Germinal center (tissue), 1 donor: ENCODE measurements at regions not wholly inside any gene's neighbourhood (a gene's known extent, or its start where the extent isn't known, plus 50 kb on each side); places are given as distances from the start of the nearest gene placed in this dataset.

Experiments
- DNase-seq: peaks from one replicate; pipeline ENCODE4 v3.0.0; 2012; ENCODE audit warnings: mixed read lengths, low spot score

DNA sequence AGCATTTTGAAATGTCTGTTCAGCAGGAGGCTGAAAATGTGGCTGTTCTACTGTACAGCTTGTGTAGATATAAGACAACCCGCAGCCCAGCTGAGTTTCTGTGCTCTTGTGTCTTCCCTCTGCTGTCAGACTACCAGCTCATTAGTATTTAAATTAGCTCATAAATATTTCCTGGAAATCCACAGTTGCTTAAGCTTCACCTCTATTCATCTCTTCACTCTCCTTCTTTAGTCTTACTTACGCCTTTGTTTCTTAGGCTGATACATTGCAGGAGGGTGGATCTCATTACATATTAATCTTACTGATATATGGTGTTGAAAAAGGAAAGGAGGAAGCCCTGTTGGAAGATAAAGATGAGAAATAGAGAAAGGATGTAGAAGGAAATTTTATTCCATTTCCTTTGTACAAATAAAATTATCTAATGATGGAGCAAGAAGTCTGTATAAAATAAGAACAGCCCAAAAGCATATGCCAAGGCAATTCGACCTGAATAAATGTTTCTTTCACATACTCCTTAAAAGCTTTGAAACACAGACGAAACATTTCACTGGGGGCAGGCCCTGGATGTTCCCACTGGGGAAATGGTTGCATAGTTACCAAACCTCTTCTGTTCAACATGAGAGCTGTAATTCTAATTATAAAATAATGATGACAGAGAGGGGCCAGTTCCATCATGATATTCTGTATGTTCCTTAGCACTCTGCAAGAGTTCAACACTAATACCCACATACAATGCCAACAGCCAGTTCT lies 111.8 kb upstream of the APC start:
- DNase-seq: no peak

DNA sequence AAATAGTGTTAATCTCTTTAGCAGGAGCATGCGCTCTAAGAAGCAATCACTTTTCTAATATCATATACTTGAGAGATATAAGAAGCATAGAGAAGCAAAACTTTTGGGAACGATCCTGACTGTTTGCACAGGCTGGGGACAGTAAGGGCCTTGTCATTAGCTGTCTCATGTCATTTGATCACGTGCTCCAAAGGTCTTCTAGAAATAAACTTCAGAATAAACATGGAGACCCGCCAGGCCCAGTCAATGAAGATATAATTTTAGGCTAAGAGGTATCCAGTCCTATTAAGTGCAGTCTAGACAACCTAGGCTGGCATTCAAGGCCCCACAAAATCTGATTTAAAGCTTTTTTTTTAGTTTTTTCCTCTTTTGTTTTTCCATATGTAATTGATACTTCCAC lies 111.0 kb upstream of the APC start:
- no peak for DNase-seq

DNA sequence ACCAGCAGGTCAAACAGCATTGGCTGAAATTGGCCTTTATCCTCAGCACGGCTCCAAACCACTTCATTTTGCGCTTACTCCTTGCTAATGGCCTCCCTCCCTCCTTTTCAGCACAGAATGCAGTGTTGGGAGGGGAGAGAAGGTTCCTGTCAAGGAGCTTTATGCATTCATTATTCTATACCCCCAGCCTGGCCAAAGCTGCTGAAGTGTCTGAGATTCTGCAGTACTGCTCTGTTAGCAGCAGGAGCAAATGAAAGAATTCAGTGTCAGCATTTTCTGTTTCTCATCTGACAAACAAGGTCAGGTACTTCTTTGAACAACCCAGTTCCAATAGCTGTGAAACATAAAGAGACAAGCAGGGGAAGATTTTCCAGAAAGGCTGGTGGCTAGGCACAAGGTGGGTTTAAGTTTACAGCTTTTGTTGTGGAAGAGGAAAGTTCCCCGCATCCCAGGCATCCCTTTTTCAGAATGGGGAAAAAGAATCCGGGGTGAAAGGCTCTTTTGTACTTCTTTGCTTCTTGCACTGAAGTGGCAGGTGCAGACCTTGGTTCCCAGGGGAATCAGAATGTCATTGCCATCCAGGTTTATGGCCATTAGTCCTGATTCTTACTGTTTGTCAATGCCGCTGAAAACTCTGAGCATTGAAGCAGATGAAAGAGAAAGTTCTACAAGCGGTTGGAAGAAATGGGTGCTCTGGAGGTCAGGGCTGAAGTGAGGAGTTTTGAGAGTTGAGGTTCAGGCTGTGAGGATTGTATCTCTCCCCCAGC lies 109.3 kb upstream of the APC start:
- DNase-seq: no peak

DNA sequence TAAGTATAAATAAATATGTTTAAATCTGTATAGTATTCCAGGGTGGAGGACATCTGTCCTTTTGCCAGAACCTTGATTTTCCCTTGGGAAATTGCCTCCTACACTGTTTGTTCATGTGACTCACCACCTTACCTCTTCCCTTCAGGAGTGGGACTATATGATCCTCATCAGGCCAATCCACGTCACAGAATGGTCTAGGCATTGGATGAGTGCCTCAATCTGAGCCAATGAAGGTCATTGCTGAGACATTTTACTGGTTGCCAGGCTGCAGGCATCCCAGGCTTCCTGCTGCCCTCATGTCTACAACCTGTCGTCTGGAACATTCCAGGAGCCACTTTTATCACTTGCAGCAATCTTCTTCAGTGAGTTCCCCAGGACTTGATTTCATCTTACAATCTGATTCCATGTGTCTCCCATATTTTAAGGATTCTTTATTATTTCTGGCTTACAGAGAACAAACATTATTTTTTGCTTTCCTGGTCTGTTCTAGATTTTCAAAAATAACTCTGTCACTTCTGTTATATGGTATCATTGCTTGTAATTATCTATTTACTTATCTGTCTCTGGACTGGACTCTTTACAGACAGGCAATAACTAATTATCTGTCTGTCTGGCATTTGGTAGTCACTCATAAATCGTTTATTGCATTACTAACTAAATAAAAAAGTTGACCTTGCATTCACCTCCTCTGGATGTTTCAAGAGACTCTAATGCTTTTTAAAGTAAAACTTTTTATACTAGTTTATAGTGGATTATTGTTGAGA lies 107.3 kb upstream of the APC start:
- no peak for DNase-seq

DNA sequence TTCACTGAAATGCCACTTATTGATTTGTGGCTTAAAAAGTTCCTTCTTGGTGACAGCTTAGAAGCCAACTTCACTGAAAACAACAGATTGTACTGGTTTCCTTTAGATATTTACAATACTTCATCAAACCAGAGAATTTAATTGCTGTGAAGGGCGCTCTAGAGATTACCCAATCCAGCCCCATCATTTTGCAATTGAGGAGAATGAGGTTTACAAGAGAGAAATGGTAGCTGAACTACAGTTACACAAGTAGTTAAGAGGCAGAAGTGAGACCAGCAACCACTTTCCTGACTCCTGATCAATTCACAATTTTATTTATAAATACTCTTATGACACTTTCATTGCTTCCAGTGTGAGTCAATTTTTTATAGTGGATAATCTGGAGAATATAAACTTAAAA lies 103.5 kb upstream of the APC start:
- DNase-seq: no peak

DNA sequence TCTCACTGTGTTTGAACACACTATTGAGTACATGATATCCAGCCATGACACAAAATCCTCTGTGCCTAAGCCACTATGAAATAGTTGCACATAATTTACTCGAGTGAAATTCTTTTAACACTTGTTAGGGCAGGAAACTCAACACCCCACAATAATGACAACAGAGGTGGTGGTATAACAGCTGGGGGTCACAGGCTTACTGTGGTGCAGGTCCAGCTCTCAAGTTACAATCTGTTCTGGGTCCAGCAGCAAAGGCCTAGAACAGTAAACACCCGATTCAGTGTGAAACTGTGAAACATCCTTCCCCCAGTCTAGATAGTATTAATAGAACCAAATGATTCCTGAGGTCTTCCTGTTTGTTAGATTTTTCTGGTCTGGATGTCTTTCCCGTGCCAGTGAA lies 102.9 kb upstream of the APC start:
- no peak for DNase-seq

DNA sequence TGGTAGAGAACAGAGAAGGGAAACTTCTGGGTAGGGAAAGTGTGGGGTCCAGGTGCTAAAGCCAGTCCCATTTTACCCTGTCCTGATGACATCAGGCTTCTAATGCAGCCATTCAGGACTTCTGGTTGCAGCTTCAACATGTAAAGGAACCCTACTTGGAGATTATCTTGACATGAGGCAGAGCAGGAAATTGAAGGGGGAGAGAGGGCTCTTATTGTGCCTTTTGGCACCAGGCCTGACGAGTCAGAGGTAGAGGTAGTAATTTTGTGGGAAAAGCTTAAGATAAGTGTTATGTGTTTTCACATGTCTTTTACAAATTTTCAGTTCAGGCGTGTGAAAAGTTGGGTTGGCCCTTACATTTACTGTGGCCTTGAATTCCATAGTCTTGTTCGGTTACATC lies 102.4 kb upstream of the APC start:
- DNase-seq: no peak

DNA sequence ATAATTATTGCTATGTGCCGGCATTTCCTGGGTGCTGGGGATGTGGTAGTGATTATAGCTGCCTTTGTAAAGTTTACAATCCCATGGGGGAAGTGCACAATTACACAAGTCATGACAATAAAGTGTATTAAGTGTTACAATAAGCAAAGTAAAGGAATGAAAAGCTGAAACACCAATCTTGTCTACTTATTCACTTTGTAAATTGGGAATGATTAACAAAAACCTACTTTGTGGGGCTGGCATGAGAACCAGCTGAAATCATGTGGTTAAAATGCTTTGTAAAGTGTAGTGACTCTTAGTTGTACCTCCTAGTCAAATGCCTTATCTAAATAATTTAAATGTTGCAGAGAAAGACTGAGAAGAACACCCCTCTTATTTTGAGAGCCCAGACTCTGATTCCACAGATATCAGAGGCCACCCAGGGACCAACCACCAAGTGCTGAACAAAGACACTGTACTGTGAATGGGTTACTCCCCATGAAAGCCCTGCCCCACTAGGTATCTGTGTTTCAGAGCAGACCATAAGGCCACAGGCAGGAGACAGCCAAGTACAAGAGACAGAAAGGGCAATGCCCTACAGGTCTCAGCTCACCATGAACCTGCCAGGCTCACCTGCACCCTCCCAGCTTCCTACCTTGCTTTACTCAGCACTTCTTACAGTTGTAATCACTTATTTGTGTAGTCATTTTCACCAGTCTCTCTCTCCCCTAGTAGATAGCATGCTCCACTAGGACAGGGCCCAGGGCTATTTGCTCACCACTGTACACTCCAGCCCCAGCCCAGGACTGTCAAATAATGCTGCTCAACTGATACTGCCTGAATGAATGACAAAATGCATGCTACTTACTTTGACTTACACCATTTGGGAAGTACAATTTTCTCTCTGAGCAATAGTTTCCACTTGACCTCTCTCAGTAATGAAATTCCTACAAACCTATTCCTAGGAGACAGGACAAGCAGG lies 101.6 kb upstream of the APC start:
- no peak for DNase-seq

DNA sequence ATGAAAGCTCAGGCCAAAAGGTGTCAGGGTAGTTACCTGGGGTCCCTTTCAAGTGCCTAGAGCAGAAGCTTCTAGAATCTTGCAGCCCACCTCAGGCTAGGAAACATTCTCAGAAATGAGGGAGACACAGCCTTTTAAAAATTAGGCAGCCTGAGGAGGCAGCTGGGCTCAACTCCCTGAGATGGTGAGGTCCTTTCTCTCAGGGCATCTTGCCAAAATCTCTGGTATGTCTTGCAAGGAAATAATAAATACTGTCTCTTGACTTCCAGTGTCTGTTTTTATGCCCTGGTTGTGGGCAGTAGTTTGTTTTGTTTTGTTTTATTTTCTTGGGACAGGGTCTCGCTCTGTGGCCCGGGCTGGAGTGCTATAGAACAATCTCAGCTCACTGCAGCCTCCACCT lies 100.9 kb upstream of the APC start:
- no peak for DNase-seq

DNA sequence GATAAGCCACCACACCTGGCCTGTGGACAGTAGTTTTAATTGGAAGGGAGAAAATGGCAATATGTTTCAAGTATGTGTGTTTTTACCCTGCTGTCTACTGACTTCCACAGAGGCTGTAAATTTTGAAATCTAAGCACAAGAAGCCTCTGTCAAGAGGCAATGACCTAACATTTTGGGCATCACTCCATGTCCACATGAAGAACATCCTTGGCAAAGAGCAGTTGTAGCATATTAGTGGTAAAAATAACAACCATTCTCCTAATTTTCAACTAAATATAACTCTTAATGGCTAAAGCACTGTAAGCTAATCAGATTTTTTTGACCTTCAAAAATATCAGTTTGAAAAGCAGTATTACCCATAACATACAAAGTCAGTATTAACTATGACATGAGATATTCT lies 100.3 kb upstream of the APC start:
- no peak for DNase-seq

DNA sequence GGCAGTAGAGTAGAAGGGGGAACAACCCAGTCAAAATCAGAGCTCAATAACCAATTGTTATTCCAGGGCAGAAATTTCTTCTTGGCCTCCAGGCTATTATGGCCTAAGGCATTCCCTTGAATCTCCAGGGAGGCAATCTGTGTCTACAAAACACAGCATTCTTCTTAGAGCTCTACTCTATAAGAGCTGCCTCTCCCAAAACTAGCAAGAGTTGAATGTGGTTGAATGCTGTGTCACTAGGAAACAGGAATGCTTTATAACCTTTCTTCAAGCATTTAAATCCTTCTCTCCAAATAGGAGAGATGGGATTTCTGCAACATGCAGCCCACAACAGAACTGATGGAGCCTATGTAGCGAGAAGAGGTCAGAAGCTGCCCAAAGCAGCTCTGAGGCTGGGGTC lies 97.1 kb upstream of the APC start:
- DNase-seq: no peak

DNA sequence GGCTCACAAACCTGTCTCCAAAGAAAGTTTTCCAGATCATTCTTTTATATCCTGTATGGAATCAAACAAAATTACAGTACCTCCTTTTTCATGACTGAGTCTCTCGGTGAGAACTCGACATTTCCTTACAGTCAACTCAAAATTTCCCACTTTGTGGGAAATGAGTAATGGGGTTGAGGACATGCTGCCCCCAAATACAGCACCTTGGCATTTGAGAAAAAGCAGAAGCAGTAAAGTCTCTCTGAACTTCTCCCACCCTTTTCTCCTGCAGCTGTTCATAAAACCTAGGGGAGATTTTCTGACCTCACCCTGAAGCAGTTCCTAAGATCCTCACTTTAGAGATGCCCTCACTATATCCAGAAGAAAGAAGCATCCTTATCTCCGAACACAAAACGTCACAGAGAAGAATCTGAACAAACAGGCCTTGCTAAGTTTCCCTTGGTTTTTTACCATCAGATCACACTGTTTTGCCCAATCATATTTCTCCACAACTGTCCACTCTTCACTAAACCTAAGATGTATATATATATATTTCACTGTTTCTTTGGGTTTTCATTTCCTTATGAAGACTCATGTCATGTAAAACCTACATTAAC lies 96.1 kb upstream of the APC start:
- no peak for DNase-seq

DNA sequence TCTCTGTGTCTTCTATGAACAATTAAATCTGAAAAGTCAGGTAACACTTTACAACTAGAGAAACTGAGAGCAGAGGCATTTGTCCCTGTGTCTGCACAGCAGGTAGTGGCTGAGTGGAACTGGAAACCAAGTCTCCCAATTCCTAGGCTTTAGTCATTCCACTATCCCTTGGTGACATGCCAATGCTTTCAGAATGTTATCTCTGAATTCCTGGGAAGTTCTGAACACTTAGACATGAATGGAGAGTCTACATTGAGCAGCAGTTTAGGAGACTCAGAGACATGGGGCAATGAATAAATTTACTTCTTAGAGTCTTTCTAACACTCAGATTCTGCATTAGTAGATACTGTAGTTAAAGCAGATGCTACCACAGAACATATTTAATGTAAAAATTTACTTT lies 94.8 kb upstream of the APC start:
- no peak for DNase-seq

DNA sequence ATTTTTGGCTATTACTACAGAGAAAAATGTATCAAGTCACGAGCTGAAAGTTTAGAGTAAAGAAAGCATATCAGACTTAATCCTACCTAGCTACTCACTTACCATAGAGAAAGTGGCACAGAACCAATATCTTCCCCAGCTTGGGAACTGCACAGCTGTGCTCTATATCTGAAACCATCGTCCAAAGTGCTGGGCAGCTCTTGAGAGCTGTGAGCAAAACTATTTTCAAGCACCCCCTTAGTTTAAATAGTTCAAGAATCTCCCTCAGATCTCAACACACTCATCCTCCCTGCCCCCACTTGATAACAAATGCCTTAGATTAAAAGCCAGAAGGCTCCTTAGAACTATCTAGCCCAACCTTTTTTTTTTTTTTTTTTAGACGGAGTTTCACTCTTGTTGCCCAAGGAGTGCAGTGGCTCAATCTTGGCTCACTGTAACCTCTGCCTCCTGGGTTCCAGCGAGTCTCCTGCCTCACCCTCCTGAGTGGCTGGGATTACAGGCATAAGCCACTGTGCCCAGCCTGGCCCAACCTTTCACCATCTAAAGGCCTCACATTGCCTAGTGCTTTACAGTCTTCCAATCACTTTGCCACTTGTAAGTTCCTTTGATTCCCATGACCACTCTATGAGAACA lies 94.2 kb upstream of the APC start:
- no peak for DNase-seq

DNA sequence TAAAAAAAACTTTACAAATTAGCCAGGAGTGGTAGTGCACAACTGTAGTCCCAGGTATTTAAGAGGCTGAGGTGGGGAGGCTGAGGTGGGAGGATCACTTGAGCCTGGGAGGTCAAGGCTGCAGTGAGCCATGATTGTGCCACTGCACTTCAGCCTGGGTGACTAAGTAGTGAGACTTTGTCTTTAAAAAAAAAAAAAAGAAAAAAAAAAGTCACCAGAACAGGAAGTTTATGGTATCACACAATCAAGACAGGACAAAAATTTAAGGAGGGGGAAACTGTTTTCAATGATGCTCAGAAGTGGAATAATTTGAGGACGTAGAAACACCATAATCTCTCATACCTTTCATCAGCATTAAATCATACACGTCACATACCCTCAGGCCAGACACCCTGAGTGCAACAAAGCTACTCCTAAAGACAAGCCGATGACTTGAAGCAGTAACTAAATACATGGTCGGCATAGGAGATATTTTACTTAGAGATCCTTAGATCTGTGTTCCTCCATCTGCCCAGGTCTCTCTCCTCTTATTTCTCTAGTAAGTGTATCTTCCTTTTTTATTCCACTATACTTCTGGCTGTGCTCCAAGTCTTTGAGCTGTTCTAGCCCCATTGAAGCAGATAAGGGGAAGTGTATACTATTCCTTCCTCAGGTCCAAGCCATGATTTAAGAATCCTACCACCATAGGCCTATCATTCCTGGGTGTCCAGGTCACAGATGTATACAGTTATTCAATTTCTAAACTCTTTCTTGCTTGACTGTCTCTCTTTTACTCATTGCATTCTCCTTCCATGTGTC lies 91.3 kb upstream of the APC start:
- no peak for DNase-seq

DNA sequence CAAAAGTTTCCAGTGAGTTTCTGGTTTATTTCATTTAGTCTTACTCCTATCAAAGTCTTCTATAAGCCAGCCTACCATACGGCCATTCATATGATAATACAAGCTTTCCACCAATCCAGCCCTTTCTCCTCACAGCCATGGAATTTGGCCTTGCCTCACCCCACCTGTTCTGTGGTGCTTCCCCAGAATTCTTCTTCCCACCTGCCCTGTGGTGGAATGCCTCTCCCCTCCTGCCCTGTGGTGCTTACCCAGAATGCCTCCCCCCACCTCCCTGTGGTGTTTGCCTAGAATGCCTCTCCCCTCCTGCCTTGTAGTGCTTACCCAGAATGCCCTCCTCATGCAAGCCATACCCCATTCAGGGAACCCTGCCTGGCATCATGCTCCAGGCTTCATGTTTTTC lies 90.3 kb upstream of the APC start:
- no peak for DNase-seq

DNA sequence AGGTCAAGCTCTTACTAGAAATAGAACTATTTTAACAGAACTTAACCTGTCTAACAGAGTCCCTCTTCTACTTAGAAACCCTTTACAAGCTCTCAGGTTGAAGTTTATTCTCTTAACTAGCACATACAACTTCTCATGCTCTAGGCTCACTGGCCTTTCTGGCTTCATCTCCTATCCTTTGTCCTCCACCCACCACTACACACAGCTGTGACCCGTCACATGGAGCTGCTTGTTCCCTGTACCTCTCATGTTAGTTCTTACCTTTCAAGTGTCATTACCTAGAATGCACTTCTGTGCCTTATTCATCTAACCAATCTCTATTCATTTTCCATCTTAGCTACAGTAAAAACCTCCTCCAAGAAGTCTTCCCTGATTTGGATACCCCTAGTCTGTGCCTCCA lies 89.4 kb upstream of the APC start:
- no peak for DNase-seq

DNA sequence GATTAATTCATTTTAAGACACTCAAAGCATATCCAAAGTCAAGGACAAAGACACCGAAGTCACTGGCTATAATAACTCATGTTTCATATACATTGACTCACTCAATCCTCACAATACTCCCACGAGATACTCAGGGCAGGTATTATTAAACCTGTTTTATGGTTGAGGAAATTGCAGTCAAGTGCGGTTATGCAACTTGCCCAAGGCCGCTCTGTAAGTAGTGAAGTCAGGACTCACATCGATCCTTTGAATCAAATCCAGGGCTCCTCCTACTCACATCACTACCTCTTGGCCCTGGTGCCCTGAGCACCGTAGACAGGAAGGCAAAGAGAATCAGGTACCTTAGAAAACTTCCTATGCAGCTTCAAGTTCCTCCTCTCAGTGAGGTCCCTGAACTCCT lies 87.8 kb upstream of the APC start:
- no peak for DNase-seq

DNA sequence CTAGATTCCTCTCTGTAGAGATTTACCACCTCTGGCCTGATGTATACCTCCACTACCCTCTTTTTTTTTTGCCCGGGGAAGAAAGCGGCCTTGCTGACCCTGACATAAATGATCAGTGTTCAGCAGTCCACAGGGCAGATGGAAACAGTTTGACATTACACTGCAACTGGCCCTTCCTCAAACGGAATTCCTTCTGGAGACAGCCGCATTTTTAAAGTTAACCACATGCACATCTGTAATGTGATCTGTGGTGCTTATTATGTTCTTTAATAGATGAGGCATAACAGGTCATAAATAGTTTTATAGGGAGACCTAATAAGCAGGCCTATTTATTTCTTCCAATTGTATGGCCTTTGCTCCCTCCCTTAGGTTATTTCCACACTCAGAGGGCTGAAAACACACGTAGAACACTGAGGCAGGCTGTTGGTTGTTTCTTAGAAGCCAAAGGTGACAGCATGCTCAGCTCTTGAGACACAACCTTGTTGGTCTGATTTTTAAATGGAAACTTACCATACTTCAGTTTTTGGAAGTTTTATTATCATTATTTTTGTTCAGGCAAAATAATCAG lies 84.0 kb upstream of the APC start:
- no peak for DNase-seq

DNA sequence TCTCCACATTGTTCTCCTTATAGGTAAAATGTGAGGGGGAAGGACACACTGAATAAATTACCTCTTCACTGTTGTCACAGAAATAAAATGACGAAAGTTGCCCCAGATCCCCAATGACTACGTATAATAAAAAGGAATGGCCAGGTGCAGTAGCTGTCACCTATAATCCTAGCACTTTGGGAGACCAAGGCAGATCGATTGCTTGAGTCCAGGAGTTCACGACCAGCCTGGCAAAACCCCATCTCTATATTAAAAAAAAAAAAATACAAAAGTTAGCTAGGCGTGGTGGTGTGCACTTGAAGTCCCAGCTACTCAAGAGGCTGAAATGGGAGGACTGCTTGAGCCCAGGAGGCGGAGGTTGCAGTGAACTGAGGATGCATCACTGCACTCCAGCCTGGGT lies 82.2 kb upstream of the APC start:
- DNase-seq: no peak
